HCT116 (cell line): ENCODE measurements at regions not wholly inside any gene's neighbourhood (a gene's known extent, or its start where the extent isn't known, plus 50 kb on each side); places are given as distances from the start of the nearest gene placed in this dataset.

Source experiments
- ATAC-seq: fragments of 200-7000 bp; cut with Tn5 transposase; 2 replicates; pipeline ENCODE4 v1.9.1; 2020; ENCODE audit warnings: mild to moderate bottlenecking, moderate library complexity
- BruUV-seq: library from RNA; stranded (reverse); fragments of 400-500 nt; replicated peaks from 2 replicates; lab custom pipeline; 2021; lab: Mats Ljungman, UMichigan
- CTCF ChIA-PET: fragments of 300-600 bp; sonication (Branson Sonifier 250); formaldehyde crosslinking; loops from one replicate; lab custom pipeline; 2021; ENCODE audit warnings: antibody characterized with exemption; lab: Charles Lee
- POLR2A ChIA-PET: fragments of 300-600, 350-600 bp; sonication (Branson Sonifier 250); formaldehyde crosslinking; loops from one replicate; lab custom pipeline; 2021; ENCODE audit warnings: antibody characterized with exemption; lab: Charles Lee
- RAD21 ChIA-PET, 2 experiments: fragments of 300-600 bp; sonication (Branson Sonifier 250); formaldehyde crosslinking; loops; one replicate each; lab custom pipeline; 2023; ENCODE audit warnings: low total read pairs in 2 of 2; ENCODE audit not compliant: uncharacterized antibody in 2 of 2, unreplicated experiment in 2 of 2, low non-redundant PET in 1 of 2; lab: Charles Lee
- DNase-seq: peaks from one replicate; pipeline ENCODE4 v3.0.0-alpha.2; 2010; ENCODE audit warnings: low read depth, low spot score
- H2AFZ ChIP-seq: fragments of 200-600 bp; shearing (Covaris generic), sonication (generic); 2 replicates; pipeline ENCODE4 v1.6.1; 2017; ENCODE audit warnings: low read depth, mixed run types, mixed read lengths, antibody characterized with exemption, low read length; ENCODE audit not compliant: poor library complexity, severe bottlenecking
- H3K27ac ChIP-seq: 2 replicates; pipeline ENCODE4 v1.5.1; 2012; ENCODE audit warnings: low read depth, low read length
- H3K27me3 ChIP-seq: fragments of 200-600 bp; sonication (generic); 2 replicates; pipeline ENCODE4 v1.6.1; 2016; ENCODE audit warnings: mixed run types, low read length, mixed read lengths; ENCODE audit not compliant: insufficient read depth
- H3K36me3 ChIP-seq, 2 experiments: fragments of 200-500 bp in 1 of 2; fragments of 200-600 bp in 1 of 2; sonication (Bioruptor generic) in 1 of 2; sonication (generic) in 1 of 2; 2 replicates each; pipeline versions ENCODE4 v1.5.1 to v1.6.1; 2014 to 2016; ENCODE audit warnings: low read length in 2 of 2, inconsistent platforms in 1 of 2, mixed read lengths in 1 of 2, mixed run types in 1 of 2; ENCODE audit not compliant: insufficient read depth in 2 of 2, control insufficient read depth in 1 of 2
- H3K4me1 ChIP-seq, 2 experiments: fragments of 200-600 bp in 1 of 2; sonication (generic) in 1 of 2; 2 replicates each; pipeline versions ENCODE4 v1.5.1 to v1.6.1; 2012 to 2017; ENCODE audit warnings: low read length in 2 of 2, inconsistent platforms in 1 of 2, mild to moderate bottlenecking in 1 of 2, mixed read lengths in 1 of 2, mixed run types in 1 of 2, moderate library complexity in 1 of 2; ENCODE audit not compliant: insufficient read depth in 2 of 2, control insufficient read depth in 1 of 2
- H3K4me2 ChIP-seq: fragments of 200-600 bp; sonication (generic); 2 replicates; pipeline ENCODE4 v1.6.1; 2017; ENCODE audit warnings: mixed run types, low read length, mixed read lengths
- H3K4me3 ChIP-seq, 2 experiments: fragments of 200-600 bp in 1 of 2; sonication (generic) in 1 of 2; replicated peaks in 1 of 2; 2 replicates each; pipeline ENCODE4 v1.5.1; 2011 to 2016; ENCODE audit warnings: low read length in 2 of 2, control low read depth in 1 of 2, low read depth in 1 of 2, mild to moderate bottlenecking in 1 of 2, mixed read lengths in 1 of 2, mixed run types in 1 of 2
- H3K79me2 ChIP-seq: fragments of 200-600 bp; sonication (generic); 2 replicates; pipeline ENCODE4 v1.6.1; 2017; ENCODE audit warnings: mild to moderate bottlenecking, mixed run types, low read length, moderate library complexity, mixed read lengths; ENCODE audit not compliant: insufficient read depth
- H3K9ac ChIP-seq: fragments of 200-600 bp; sonication (generic); 2 replicates; pipeline ENCODE4 v1.6.1; 2016; ENCODE audit warnings: low read length, mixed read lengths
- H3K9me2 ChIP-seq: fragments of 200-600 bp; sonication (generic), shearing (Covaris generic); 2 replicates; pipeline ENCODE4 v1.6.1; 2017; ENCODE audit warnings: mixed run types, mild to moderate bottlenecking, moderate library complexity; ENCODE audit not compliant: insufficient read depth
- H3K9me3 ChIP-seq, 2 experiments: fragments of 200-500 bp in 1 of 2; fragments of 200-600 bp in 1 of 2; sonication (Bioruptor generic) in 1 of 2; sonication (generic) in 1 of 2; 2 replicates each; pipeline ENCODE4 v1.6.1; 2014 to 2017; ENCODE audit warnings: low read length in 2 of 2, mixed read lengths in 2 of 2, inconsistent platforms in 1 of 2, low read depth in 1 of 2, mild to moderate bottlenecking in 1 of 2, mixed run types in 1 of 2, moderate library complexity in 1 of 2; ENCODE audit not compliant: control insufficient read depth in 1 of 2, insufficient read depth in 1 of 2
- H4K20me1 ChIP-seq: fragments of 200-600 bp; sonication (generic), shearing (Covaris generic); 2 replicates; pipeline ENCODE4 v1.6.1; 2017; ENCODE audit warnings: mixed run types, mild to moderate bottlenecking, moderate library complexity; ENCODE audit not compliant: insufficient read depth
- CBX3 ChIP-seq: IDR thresholded peaks from 2 replicates; pipeline ENCODE4 v1.6.1; 2012; ENCODE audit warnings: low read depth
- CEBPB ChIP-seq: IDR thresholded peaks from 2 replicates; pipeline ENCODE4 v1.6.1; 2012; ENCODE audit warnings: low read depth
- EGR1 ChIP-seq: IDR thresholded peaks from 2 replicates; pipeline ENCODE4 v1.6.1; 2012; ENCODE audit warnings: low read depth
- ELF1 ChIP-seq: IDR thresholded peaks from 2 replicates; pipeline ENCODE4 v1.6.1; 2012; ENCODE audit warnings: low read depth, borderline replicate concordance
- EZH2 ChIP-seq: fragments of 200-600 bp; sonication (generic); IDR thresholded peaks from 2 replicates; pipeline ENCODE4 v1.6.1; 2017; ENCODE audit warnings: antibody characterized with exemption, mixed run types
- FOSL1 ChIP-seq: IDR thresholded peaks from 2 replicates; pipeline ENCODE4 v1.6.1; 2012; ENCODE audit warnings: low read depth
- JUND ChIP-seq: IDR thresholded peaks from 2 replicates; pipeline ENCODE4 v1.6.1; 2012
- MAX ChIP-seq: IDR thresholded peaks from 2 replicates; pipeline ENCODE4 v1.6.1; 2012
- POLR2A ChIP-seq: IDR thresholded peaks from 2 replicates; pipeline ENCODE4 v1.7.0; 2011; ENCODE audit warnings: borderline replicate concordance; ENCODE audit not compliant: insufficient read depth, insufficient read length; ENCODE audit errors: extremely low read depth
- POLR2AphosphoS5 ChIP-seq: IDR thresholded peaks from 2 replicates; pipeline ENCODE4 v1.6.1; 2011; ENCODE audit warnings: mild to moderate bottlenecking, low read depth, low read length, moderate library complexity
- SIN3A ChIP-seq: IDR thresholded peaks from 2 replicates; pipeline ENCODE4 v1.6.1; 2012; ENCODE audit warnings: low read depth
- SRF ChIP-seq: IDR thresholded peaks from 2 replicates; pipeline ENCODE4 v1.6.1; 2012; ENCODE audit warnings: low read depth
- TCF7L2 ChIP-seq: IDR thresholded peaks from 2 replicates; pipeline ENCODE4 v1.7.0; 2011; ENCODE audit warnings: borderline replicate concordance, inconsistent platforms; ENCODE audit not compliant: insufficient read depth, insufficient read length; ENCODE audit errors: extremely low read depth
- ZFX ChIP-seq: fragments of 450-650 bp; IDR thresholded peaks from 2 replicates; pipeline ENCODE4 v1.6.1; 2017
- ZNF274 ChIP-seq: fragments of 200-500 bp; sonication (Bioruptor generic); IDR thresholded peaks from 2 replicates; pipeline ENCODE4 v1.6.1; 2014; ENCODE audit warnings: mild to moderate bottlenecking, low read depth, low read length, inconsistent platforms
- intact Hi-C: fragments of 100-400 bp; cut with micrococcal nuclease; formaldehyde crosslinking; loops from 2 replicates; pipeline ENCODE4 v1.10.0; 2022
- TF ChIP-seq, protein P1 (sequence below): IDR thresholded peaks from 2 replicates; pipeline ENCODE4 v1.6.1; 2012

DNA sequence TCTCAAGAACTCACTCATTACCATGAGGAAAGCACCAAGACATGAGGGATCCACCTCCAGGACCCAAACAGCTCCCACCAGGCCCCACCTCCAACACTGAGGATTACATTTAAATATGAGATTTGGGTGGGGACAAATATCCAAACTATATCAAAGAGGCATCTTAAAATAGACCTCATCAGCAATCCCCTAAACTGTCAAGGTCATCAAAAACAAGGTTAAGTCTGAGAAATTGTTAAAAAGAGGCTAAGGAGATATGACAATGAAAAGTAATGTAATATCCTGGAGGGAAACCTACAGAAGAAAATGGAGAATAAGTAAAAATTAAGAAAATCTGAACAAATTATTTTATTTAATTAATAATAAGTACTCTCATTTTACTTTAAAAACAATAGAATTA is 922.3 kb downstream of the HACE1 start:
- no peaks in the 10 kb centered on the region for H3K79me2 ChIP-seq
- H3K9me3 ChIP-seq: no peaks in the 10 kb centered on the region
- H3K9me2 ChIP-seq: no peaks in the 10 kb centered on the region
- no peak for ATAC-seq
- BruUV-seq: no TSS peak
- no peaks in the 10 kb centered on the region for H4K20me1 ChIP-seq
- intact Hi-C loops: no loop called here
- H3K27ac ChIP-seq: no peak overlapping the region
- no peak overlapping the region for H3K9ac ChIP-seq
- CTCF ChIA-PET: no interaction called here
- no peaks in the 10 kb centered on the region for H3K36me3 ChIP-seq
- H2AFZ ChIP-seq: no peak overlapping the region
- POLR2A ChIA-PET: no interaction called here
- H3K27me3 ChIP-seq: no peaks in the 10 kb centered on the region
- H3K4me3 ChIP-seq: no peak overlapping the region
- H3K4me2 ChIP-seq: no peak overlapping the region
- no peaks in the 10 kb centered on the region for H3K4me1 ChIP-seq
- DNase-seq: no peak
- TF ChIP-seq TCF7L2 (no peak), POLR2AphosphoS5 (no peak), ZFX (no peak), POLR2A (no peak), MAX (no peak), ZNF274 (no peak), FOSL1 (no peak), SIN3A (no peak), CBX3 (no peak), EGR1 (no peak), JUND (no peak), CEBPB (no peak), EZH2 (no peak), SRF (no peak), ELF1 (no peak)
- TF ChIP-seq, protein P1, sequence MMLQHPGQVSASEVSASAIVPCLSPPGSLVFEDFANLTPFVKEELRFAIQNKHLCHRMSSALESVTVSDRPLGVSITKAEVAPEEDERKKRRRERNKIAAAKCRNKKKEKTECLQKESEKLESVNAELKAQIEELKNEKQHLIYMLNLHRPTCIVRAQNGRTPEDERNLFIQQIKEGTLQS: no peak
- TF ChIP-seq, all 23 proteins: peak for 0
- RAD21 ChIA-PET: no interaction called here
